ENCODE measurements at regions not wholly inside any gene's neighbourhood (a gene's known extent, or its start where the extent isn't known, plus 50 kb on each side); places are given as distances from the start of the nearest gene placed in this dataset.
A peak's percentile ranks its signal among the peaks of the same experiment; 100 is the strongest.

DNA sequence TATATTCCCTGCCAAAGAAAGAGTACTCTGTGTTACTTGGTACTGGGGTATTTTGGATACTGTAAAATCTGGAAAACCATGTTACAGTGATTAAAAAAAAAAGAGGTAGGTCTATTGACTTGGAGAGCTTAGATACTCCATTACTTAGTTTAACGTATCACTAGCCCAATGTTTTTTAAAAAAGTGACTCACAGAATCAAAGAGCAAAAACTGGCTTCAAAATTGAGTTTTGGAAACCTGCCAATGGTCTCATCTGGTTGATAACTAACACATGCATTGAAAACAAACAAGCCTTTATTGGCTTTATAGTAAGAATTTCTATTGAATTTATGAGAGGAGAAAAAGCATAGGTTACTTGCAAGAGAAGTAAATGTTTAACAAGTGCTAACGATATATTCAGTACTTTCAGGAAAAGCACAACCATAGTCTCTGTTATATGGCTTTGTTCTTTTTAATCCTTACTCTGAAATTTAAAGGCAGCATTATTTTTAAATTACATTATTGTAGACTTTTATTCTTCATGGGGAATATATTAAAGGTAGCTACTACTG, 563.3 kb upstream of the SORCS1 start:
- H2AFZ ChIP-seq: no peak overlapping the region
- H3K9me2 ChIP-seq (ENCODE audit: insufficient read depth): no peaks in the 10 kb centered on the region
- no peaks in the 10 kb centered on the region for H3K9me3 ChIP-seq (ENCODE audit: low read depth)
- TF ChIP-seq EZH2 (IDR thresholded peaks at IDR 0.05; ENCODE audit: insufficient read depth, poor library complexity, severe bottlenecking) (no peak), EZH2phosphoT487 (IDR thresholded peaks at IDR 0.05; ENCODE audit: insufficient read depth, low read depth) (no peak)
- no peaks in the 10 kb centered on the region for H3K27me3 ChIP-seq (replicated peaks; ENCODE audit: insufficient read depth)
- H3K36me3 ChIP-seq (ENCODE audit: low read depth): no peaks in the 10 kb centered on the region
- 12 to 22% methylated on average over 2 of the region's 2 CpGs for WGBS, 2 experiments (ENCODE audit: low coverage in 1 of 2, low lambda C conversion rate in 2 of 2, missing lambda C conversion rate in 2 of 2)
- H3K4me1 ChIP-seq (ENCODE audit: insufficient read depth): peaks cover 22% of the 10 kb centered on the region
- H4K20me1 ChIP-seq (ENCODE audit: insufficient read depth): no peaks in the 10 kb centered on the region
- H3K4me3 ChIP-seq: no peak overlapping the region
- no peaks in the 10 kb centered on the region for H3K79me2 ChIP-seq (ENCODE audit: insufficient read depth)
- no peak overlapping the region for H3K4me2 ChIP-seq (ENCODE audit: unreplicated experiment)
- H3F3A ChIP-seq (ENCODE audit: insufficient read depth): peaks cover 5% of the 10 kb centered on the region
- no peak overlapping the region for H3K27ac ChIP-seq
- peak; percentile 48 for DNase-seq
- in situ Hi-C loops (cut with MboI): no loop called here
- H3K9ac ChIP-seq: no peak overlapping the region

DNA sequence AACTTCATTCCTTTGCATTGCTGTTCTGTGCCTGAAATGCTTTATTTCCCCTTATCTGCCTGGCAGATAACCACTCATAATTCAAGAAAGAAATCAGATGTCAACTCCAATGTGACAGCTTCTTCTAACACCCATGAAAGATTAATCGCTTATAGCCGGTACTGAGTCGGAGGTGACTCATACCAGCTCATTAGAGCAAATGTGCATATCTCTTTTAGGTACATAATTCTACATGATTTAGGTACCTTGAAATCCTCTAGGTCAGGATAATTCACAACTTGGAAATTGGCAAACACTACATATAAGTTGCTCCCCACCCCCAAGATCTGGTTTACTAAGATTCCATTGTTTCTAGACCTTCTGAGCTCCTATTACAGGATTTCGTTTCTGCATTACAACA, 554.4 kb upstream of the SORCS1 start:
- Histone ChIP-seq H3F3A (ENCODE audit: insufficient read depth) (no peaks in the 10 kb centered on the region), H3K4me3 (no peak overlapping the region), H3K4me2 (ENCODE audit: unreplicated experiment) (no peak overlapping the region), H3K9me3 (ENCODE audit: low read depth) (no peaks in the 10 kb centered on the region), H3K27me3 (replicated peaks; ENCODE audit: insufficient read depth) (no peaks in the 10 kb centered on the region), H3K36me3 (ENCODE audit: low read depth) (no peaks in the 10 kb centered on the region), H3K4me1 (ENCODE audit: insufficient read depth) (no peaks in the 10 kb centered on the region), H3K9me2 (ENCODE audit: insufficient read depth) (no peaks in the 10 kb centered on the region), H4K20me1 (ENCODE audit: insufficient read depth) (no peaks in the 10 kb centered on the region), H3K79me2 (ENCODE audit: insufficient read depth) (no peaks in the 10 kb centered on the region), H3K9ac (no peak overlapping the region), H2AFZ (no peak overlapping the region), H3K27ac (no peak overlapping the region)
- in situ Hi-C loops (cut with MboI): no loop called here
- 87 to 88% methylated on average over 4 of the region's 4 CpGs for WGBS, 2 experiments (ENCODE audit: low coverage in 1 of 2, low lambda C conversion rate in 2 of 2, missing lambda C conversion rate in 2 of 2)
- no peak for DNase-seq
- TF ChIP-seq EZH2 (IDR thresholded peaks at IDR 0.05; ENCODE audit: insufficient read depth, poor library complexity, severe bottlenecking): no peak
- TF ChIP-seq EZH2phosphoT487 (IDR thresholded peaks at IDR 0.05; ENCODE audit: insufficient read depth, low read depth): no peak

DNA sequence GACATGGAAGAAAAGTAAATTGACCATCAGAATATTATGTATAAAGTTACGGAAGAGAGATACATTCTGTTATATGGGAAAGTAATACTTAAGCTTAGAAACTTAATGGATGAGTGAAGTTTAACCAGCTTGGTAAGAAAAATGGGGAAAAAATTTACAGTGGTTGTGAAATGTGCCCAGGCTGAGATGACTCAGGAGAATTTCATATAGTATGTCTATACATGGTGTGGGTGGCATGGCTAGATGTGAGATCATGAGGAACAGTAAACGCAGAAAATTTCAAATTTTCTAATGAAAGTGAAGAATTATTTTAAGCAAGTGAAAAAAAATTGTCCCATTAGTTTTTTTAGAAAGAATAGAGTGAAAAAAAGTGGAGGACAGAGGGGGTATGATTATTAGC, 552.5 kb upstream of the SORCS1 start:
- DNase-seq: no peak
- WGBS, 2 experiments (ENCODE audit: low coverage in 1 of 2, low lambda C conversion rate in 2 of 2, missing lambda C conversion rate in 2 of 2): 87 to 88% methylated on average over 2 of the region's 2 CpGs
- Histone ChIP-seq H3K36me3 (ENCODE audit: low read depth) (no peaks in the 10 kb centered on the region), H2AFZ (no peak overlapping the region), H3K4me1 (ENCODE audit: insufficient read depth) (no peaks in the 10 kb centered on the region), H3K9me3 (ENCODE audit: low read depth) (no peaks in the 10 kb centered on the region), H3F3A (ENCODE audit: insufficient read depth) (no peaks in the 10 kb centered on the region), H3K27ac (no peak overlapping the region), H3K4me2 (ENCODE audit: unreplicated experiment) (no peak overlapping the region), H4K20me1 (ENCODE audit: insufficient read depth) (no peaks in the 10 kb centered on the region), H3K79me2 (ENCODE audit: insufficient read depth) (no peaks in the 10 kb centered on the region), H3K9ac (no peak overlapping the region), H3K4me3 (no peak overlapping the region), H3K27me3 (replicated peaks; ENCODE audit: insufficient read depth) (no peaks in the 10 kb centered on the region), H3K9me2 (ENCODE audit: insufficient read depth) (no peaks in the 10 kb centered on the region)
- no peak for TF ChIP-seq EZH2phosphoT487 (IDR thresholded peaks at IDR 0.05; ENCODE audit: insufficient read depth, low read depth)
- no peak for TF ChIP-seq EZH2 (IDR thresholded peaks at IDR 0.05; ENCODE audit: insufficient read depth, poor library complexity, severe bottlenecking)
- in situ Hi-C loops (cut with MboI): no loop called here

DNA sequence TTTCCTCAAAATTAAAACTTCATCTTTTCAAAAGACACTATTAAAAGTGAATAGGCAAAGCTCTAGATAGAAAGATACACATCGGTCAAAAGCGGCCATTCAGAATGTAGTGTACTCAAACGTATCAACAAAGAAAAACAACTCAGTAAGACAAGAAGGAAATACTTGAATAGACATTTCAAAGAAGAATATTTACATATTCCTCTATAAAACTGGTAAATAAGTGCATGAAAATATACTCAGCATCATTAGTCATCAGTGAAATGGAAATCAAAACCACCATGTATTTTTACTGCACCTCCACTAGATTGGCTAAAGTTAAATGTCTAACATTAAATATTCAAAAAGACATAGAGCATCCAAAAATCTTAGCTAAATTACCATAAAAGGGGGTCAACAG, 551.1 kb upstream of the SORCS1 start:
- Histone ChIP-seq H3K36me3 (ENCODE audit: low read depth) (no peaks in the 10 kb centered on the region), H3K4me3 (no peak overlapping the region), H3F3A (ENCODE audit: insufficient read depth) (no peaks in the 10 kb centered on the region), H3K79me2 (ENCODE audit: insufficient read depth) (no peaks in the 10 kb centered on the region), H3K4me2 (ENCODE audit: unreplicated experiment) (no peak overlapping the region), H3K9me3 (ENCODE audit: low read depth) (no peaks in the 10 kb centered on the region), H3K9me2 (ENCODE audit: insufficient read depth) (no peaks in the 10 kb centered on the region), H3K9ac (no peak overlapping the region), H3K4me1 (ENCODE audit: insufficient read depth) (no peaks in the 10 kb centered on the region), H3K27me3 (replicated peaks; ENCODE audit: insufficient read depth) (no peaks in the 10 kb centered on the region), H3K27ac (no peak overlapping the region), H4K20me1 (ENCODE audit: insufficient read depth) (no peaks in the 10 kb centered on the region), H2AFZ (no peak overlapping the region)
- WGBS, 2 experiments (ENCODE audit: low coverage in 1 of 2, low lambda C conversion rate in 2 of 2, missing lambda C conversion rate in 2 of 2): 74 to 80% methylated on average over 3 of the region's 3 CpGs
- DNase-seq: no peak
- no peak for TF ChIP-seq EZH2 (IDR thresholded peaks at IDR 0.05; ENCODE audit: insufficient read depth, poor library complexity, severe bottlenecking)
- no peak for TF ChIP-seq EZH2phosphoT487 (IDR thresholded peaks at IDR 0.05; ENCODE audit: insufficient read depth, low read depth)
- in situ Hi-C loops (cut with MboI): no loop called here

DNA sequence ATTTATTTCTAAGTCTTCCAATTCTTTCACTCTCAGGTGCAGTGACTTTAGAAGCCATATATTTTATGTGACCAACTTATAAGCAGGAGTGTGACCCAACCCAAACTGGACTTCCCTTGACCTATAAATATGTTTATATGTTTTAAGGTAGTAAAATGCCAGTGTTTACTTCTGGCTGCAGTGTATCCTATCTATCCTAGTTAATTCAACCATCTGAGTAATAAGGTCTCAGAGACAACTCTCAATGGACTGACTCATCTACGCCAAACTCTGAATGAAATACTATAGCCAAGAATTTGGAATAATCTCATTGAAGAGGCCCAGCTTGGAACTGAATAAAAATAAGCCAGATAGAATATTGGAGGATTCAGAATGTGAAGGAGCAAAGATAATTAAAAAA, 544.5 kb upstream of the SORCS1 start:
- Histone ChIP-seq H3K36me3 (ENCODE audit: low read depth) (no peaks in the 10 kb centered on the region), H2AFZ (no peak overlapping the region), H3K9ac (no peak overlapping the region), H4K20me1 (ENCODE audit: insufficient read depth) (no peaks in the 10 kb centered on the region), H3K4me2 (ENCODE audit: unreplicated experiment) (no peak overlapping the region), H3K27ac (no peak overlapping the region), H3K4me1 (ENCODE audit: insufficient read depth) (no peaks in the 10 kb centered on the region), H3K79me2 (ENCODE audit: insufficient read depth) (no peaks in the 10 kb centered on the region), H3K9me3 (ENCODE audit: low read depth) (no peaks in the 10 kb centered on the region), H3K27me3 (replicated peaks; ENCODE audit: insufficient read depth) (no peaks in the 10 kb centered on the region), H3F3A (ENCODE audit: insufficient read depth) (no peaks in the 10 kb centered on the region), H3K9me2 (ENCODE audit: insufficient read depth) (no peaks in the 10 kb centered on the region), H3K4me3 (no peak overlapping the region)
- WGBS, 2 experiments (ENCODE audit: low coverage in 1 of 2, low lambda C conversion rate in 2 of 2, missing lambda C conversion rate in 2 of 2): 78 to 80% methylated on average over 1 of the region's 1 CpG
- peak; percentile 33 for DNase-seq
- in situ Hi-C loops (cut with MboI): no loop called here
- no peak for TF ChIP-seq EZH2 (IDR thresholded peaks at IDR 0.05; ENCODE audit: insufficient read depth, poor library complexity, severe bottlenecking)
- no peak for TF ChIP-seq EZH2phosphoT487 (IDR thresholded peaks at IDR 0.05; ENCODE audit: insufficient read depth, low read depth)

All from GM23248 (cell line).